ENCODE measurements at regions not wholly inside any gene's neighbourhood (a gene's known extent, or its start where the extent isn't known, plus 50 kb on each side); places are given as distances from the start of the nearest gene placed in this dataset.

- TF ChIP-seq, protein P1, sequence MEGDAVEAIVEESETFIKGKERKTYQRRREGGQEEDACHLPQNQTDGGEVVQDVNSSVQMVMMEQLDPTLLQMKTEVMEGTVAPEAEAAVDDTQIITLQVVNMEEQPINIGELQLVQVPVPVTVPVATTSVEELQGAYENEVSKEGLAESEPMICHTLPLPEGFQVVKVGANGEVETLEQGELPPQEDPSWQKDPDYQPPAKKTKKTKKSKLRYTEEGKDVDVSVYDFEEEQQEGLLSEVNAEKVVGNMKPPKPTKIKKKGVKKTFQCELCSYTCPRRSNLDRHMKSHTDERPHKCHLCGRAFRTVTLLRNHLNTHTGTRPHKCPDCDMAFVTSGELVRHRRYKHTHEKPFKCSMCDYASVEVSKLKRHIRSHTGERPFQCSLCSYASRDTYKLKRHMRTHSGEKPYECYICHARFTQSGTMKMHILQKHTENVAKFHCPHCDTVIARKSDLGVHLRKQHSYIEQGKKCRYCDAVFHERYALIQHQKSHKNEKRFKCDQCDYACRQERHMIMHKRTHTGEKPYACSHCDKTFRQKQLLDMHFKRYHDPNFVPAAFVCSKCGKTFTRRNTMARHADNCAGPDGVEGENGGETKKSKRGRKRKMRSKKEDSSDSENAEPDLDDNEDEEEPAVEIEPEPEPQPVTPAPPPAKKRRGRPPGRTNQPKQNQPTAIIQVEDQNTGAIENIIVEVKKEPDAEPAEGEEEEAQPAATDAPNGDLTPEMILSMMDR (IDR thresholded peaks at IDR 0.05) = no peak
- TF ChIP-seq POLR2A (IDR thresholded peaks at IDR 0.05) = no peak
These were observed 115.4 kb downstream of the SLC25A46 start for GRCh38 chr5:110854200-110854599.
